OCI-LY3 (cell line): ENCODE measurements at regions not wholly inside any gene's neighbourhood (a gene's known extent, or its start where the extent isn't known, plus 50 kb on each side); places are given as distances from the start of the nearest gene placed in this dataset.

Source experiments
- H2AFZ ChIP-seq: fragments of 200-600, 300-600 bp; shearing (Covaris generic); 2 replicates; pipeline ENCODE4 v1.6.0; 2014; ENCODE audit warnings: antibody characterized with exemption, low read depth, low read length
- H3K27ac ChIP-seq: fragments of 200-600, 300-600 bp; sonication (generic); 2 replicates; pipeline ENCODE4 v1.5.1; 2014; ENCODE audit warnings: mild to moderate bottlenecking, low read length, moderate library complexity, mixed read lengths
- H3K27me3 ChIP-seq: fragments of 200-600, 300-600 bp; sonication (generic); 2 replicates; pipeline ENCODE4 v1.6.1; 2014; ENCODE audit warnings: low read depth, low read length, mixed read lengths
- H3K36me3 ChIP-seq: fragments of 200-600, 300-600 bp; sonication (generic); replicated peaks from 2 replicates; pipeline ENCODE3; 2014; ENCODE audit warnings: low read depth, low read length, mixed read lengths
- H3K4me1 ChIP-seq: fragments of 300-600, 200-600 bp; sonication (generic); 2 replicates; pipeline ENCODE4 v1.6.1; 2014; ENCODE audit warnings: low read length, mixed read lengths
- H3K4me2 ChIP-seq: fragments of 200-600, 300-600 bp; sonication (generic); 2 replicates; pipeline ENCODE4 v1.6.1; 2014; ENCODE audit warnings: low read length, mixed read lengths
- H3K4me3 ChIP-seq: fragments of 300-600, 200-600 bp; sonication (generic); 2 replicates; pipeline ENCODE4 v1.5.1; 2014; ENCODE audit warnings: antibody characterized with exemption, mild to moderate bottlenecking, low read length, moderate library complexity
- H3K79me2 ChIP-seq: fragments of 300-600, 200-600 bp; shearing (Covaris generic); 2 replicates; pipeline ENCODE4 v1.6.1; 2014; ENCODE audit warnings: mild to moderate bottlenecking, low read length, mixed read lengths
- H3K9ac ChIP-seq: fragments of 300-600, 200-600 bp; shearing (Covaris generic); 2 replicates; pipeline ENCODE4 v1.6.0; 2014; ENCODE audit warnings: mild to moderate bottlenecking, low read length, moderate library complexity
- H3K9me3 ChIP-seq: fragments of 200-600, 300-600 bp; shearing (Covaris generic); 2 replicates; pipeline ENCODE4 v1.6.1; 2014; ENCODE audit warnings: low read length, mixed read lengths; ENCODE audit not compliant: insufficient read depth
- H4K20me1 ChIP-seq: fragments of 200-600, 300-600 bp; sonication (generic); 2 replicates; pipeline ENCODE4 v1.6.1; 2016; ENCODE audit warnings: low read length, mixed read lengths; ENCODE audit not compliant: insufficient read depth
- CTCF ChIP-seq: fragments of 200-600, 300-600 bp; sonication (generic); IDR thresholded peaks from 2 replicates; pipeline ENCODE4 v1.5.1; 2014; ENCODE audit warnings: antibody characterized with exemption, low read length, low read depth
- EZH2phosphoT487 ChIP-seq: fragments of 200-600 bp; shearing (Covaris generic); IDR thresholded peaks from 2 replicates; pipeline ENCODE4 v1.6.1; 2018; ENCODE audit warnings: antibody characterized with exemption, mixed run types, low read depth

DNA sequence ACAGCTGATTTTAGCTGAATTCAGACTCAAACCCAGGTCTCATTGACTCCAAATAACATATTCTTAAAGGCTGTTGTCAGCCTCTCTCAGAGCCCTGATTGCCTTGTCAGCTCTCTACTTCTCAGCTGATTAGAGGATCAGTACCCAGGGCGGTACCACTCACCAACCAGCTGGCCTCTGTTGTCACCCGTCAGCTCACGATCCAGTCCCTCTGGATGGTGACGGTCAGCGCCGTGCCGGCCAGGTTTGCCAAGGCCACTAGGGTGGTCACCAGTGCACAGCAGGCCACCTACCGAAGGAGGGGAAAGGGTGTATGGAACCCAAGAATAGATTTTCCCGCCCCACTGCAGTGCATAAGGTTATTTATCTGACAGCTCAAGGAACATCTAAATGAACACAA, 52.3 kb upstream of the TOMM7 start:
- H3K79me2 ChIP-seq: no peaks in the 10 kb centered on the region
- no peak overlapping the region for H2AFZ ChIP-seq
- H3K9ac ChIP-seq: no peak overlapping the region
- H3K9me3 ChIP-seq: no peaks in the 10 kb centered on the region
- H4K20me1 ChIP-seq: no peaks in the 10 kb centered on the region
- H3K36me3 ChIP-seq: no peaks in the 10 kb centered on the region
- peaks cover 22% of the 10 kb centered on the region for H3K4me1 ChIP-seq
- H3K4me2 ChIP-seq: no peak overlapping the region
- H3K27me3 ChIP-seq: no peaks in the 10 kb centered on the region
- no peak overlapping the region for H3K27ac ChIP-seq
- no peak for TF ChIP-seq EZH2phosphoT487
- no peak for TF ChIP-seq CTCF
- no peak overlapping the region for H3K4me3 ChIP-seq
